MM.1S (cell line): ENCODE measurements at regions not wholly inside any gene's neighbourhood (a gene's known extent, or its start where the extent isn't known, plus 50 kb on each side); places are given as distances from the start of the nearest gene placed in this dataset.

Source experiments
- DNase-seq: peaks from one replicate; pipeline ENCODE4 v3.0.0-alpha.2; 2015
- H2AFZ ChIP-seq: fragments of 300-600 bp; sonication (generic); 2 replicates; pipeline ENCODE4 v1.6.0; 2016; ENCODE audit warnings: antibody characterized with exemption, low read length
- H3F3A ChIP-seq: fragments of 300-600 bp; sonication (generic); 2 replicates; pipeline ENCODE4 v1.6.1; 2016; ENCODE audit warnings: mild to moderate bottlenecking, antibody characterized with exemption, low read length, moderate library complexity, mixed read lengths; ENCODE audit not compliant: insufficient read depth
- H3K27ac ChIP-seq: fragments of 300-600 bp; sonication (generic); 2 replicates; pipeline ENCODE4 v1.5.1; 2016; ENCODE audit warnings: mild to moderate bottlenecking, low read length
- H3K27me3 ChIP-seq: fragments of 300-600 bp; sonication (generic); replicated peaks from 2 replicates; pipeline ENCODE4 v1.6.0; 2016; ENCODE audit warnings: low read length; ENCODE audit not compliant: insufficient read depth
- H3K36me3 ChIP-seq: fragments of 300-600 bp; sonication (generic); replicated peaks from 2 replicates; pipeline ENCODE4 v1.6.1; 2016; ENCODE audit warnings: mild to moderate bottlenecking, low read length, mixed read lengths; ENCODE audit not compliant: insufficient read depth
- H3K4me1 ChIP-seq: fragments of 300-600 bp; sonication (generic); 2 replicates; pipeline ENCODE4 v1.6.1; 2016; ENCODE audit warnings: low read length, mixed read lengths
- H3K4me2 ChIP-seq: fragments of 300-600 bp; sonication (generic); 2 replicates; pipeline ENCODE4 v1.6.0; 2016; ENCODE audit warnings: low read depth, low read length
- H3K4me3 ChIP-seq: fragments of 300-600 bp; sonication (generic); 2 replicates; pipeline ENCODE4 v1.5.1; 2016; ENCODE audit warnings: low read length, mixed read lengths
- H3K79me2 ChIP-seq: fragments of 300-600 bp; sonication (generic); 2 replicates; pipeline ENCODE4 v1.6.1; 2016; ENCODE audit warnings: mixed run types, low read length, mixed read lengths
- H3K9ac ChIP-seq: fragments of 300-600 bp; sonication (generic); 2 replicates; pipeline ENCODE4 v1.6.1; 2016; ENCODE audit warnings: low read length, mixed read lengths
- H3K9me2 ChIP-seq: fragments of 300-600 bp; sonication (generic); replicated peaks from 2 replicates; pipeline ENCODE4 v1.6.1; 2016; ENCODE audit warnings: mild to moderate bottlenecking, low read length, mixed read lengths; ENCODE audit not compliant: insufficient read depth
- H3K9me3 ChIP-seq: fragments of 300-600 bp; sonication (generic); replicated peaks from 2 replicates; pipeline ENCODE4 v1.6.1; 2016; ENCODE audit warnings: mild to moderate bottlenecking, low read length, mixed read lengths; ENCODE audit not compliant: insufficient read depth
- H4K20me1 ChIP-seq: fragments of 300-600 bp; sonication (generic); 2 replicates; pipeline ENCODE4 v1.6.1; 2016; ENCODE audit warnings: mild to moderate bottlenecking, low read length, moderate library complexity, mixed read lengths; ENCODE audit not compliant: insufficient read depth
- CTCF ChIP-seq: fragments of 300-600 bp; sonication (generic); IDR thresholded peaks from 2 replicates; pipeline ENCODE4 v1.5.1; 2016; ENCODE audit warnings: antibody characterized with exemption, low read length, mixed read lengths
- EZH2 ChIP-seq: fragments of 300-600 bp; sonication (generic); optimal IDR thresholded peaks from 2 replicates; pipeline ENCODE3; 2017; ENCODE audit warnings: low read depth, mild to moderate bottlenecking, antibody characterized with exemption, low read length, mixed read lengths
- EZH2phosphoT487 ChIP-seq: fragments of 300-600 bp; sonication (generic); IDR thresholded peaks from 2 replicates; pipeline ENCODE4 v1.6.1; 2018; ENCODE audit warnings: antibody characterized with exemption, low read length

GRCh38 chr3:163576314-163576713 lies 1502.0 kb downstream of the SI start:
- Histone ChIP-seq H3K79me2 (no peaks in the 10 kb centered on the region), H3K4me3 (no peak overlapping the region), H3K4me1 (no peaks in the 10 kb centered on the region), H3K9me3 (no peaks in the 10 kb centered on the region), H3K27me3 (no peaks in the 10 kb centered on the region), H3F3A (no peaks in the 10 kb centered on the region), H3K27ac (no peak overlapping the region), H3K9ac (no peak overlapping the region), H4K20me1 (no peaks in the 10 kb centered on the region), H3K36me3 (no peaks in the 10 kb centered on the region), H3K4me2 (no peak overlapping the region), H3K9me2 (no peaks in the 10 kb centered on the region), H2AFZ (no peak overlapping the region)
- TF ChIP-seq EZH2phosphoT487 = no peak
- TF ChIP-seq EZH2 = no peak
- TF ChIP-seq CTCF = no peak
- DNase-seq = no peak

DNA sequence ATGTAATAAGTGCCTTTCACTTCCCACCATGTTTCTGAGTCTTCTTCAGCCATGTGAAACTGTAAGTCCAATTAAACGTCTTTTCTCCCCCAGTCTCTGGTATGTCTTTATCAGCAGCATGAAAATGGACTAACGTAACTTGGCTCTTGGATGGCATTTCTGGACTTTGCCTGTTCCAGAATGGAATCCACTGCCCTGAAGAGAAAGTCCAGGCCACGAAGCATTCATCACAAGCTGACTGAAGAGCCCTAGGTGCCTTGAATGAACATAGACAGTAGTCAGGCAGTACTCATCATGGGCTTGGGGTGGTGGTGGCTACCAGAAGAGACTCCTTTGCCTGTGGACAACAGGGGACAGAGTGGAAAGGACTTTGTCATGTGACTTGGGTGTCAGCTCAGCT lies 1505.0 kb downstream of the SI start:
- H3F3A ChIP-seq = no peaks in the 10 kb centered on the region
- no peaks in the 10 kb centered on the region for H3K27me3 ChIP-seq
- H3K4me3 ChIP-seq = no peak overlapping the region
- H2AFZ ChIP-seq = no peak overlapping the region
- no peaks in the 10 kb centered on the region for H3K9me2 ChIP-seq
- no peak overlapping the region for H3K27ac ChIP-seq
- no peak for DNase-seq
- H3K9ac ChIP-seq = no peak overlapping the region
- no peaks in the 10 kb centered on the region for H4K20me1 ChIP-seq
- H3K4me2 ChIP-seq = no peak overlapping the region
- H3K4me1 ChIP-seq = no peaks in the 10 kb centered on the region
- H3K36me3 ChIP-seq = no peaks in the 10 kb centered on the region
- no peaks in the 10 kb centered on the region for H3K79me2 ChIP-seq
- TF ChIP-seq EZH2phosphoT487 = no peak
- TF ChIP-seq EZH2 = no peak
- no peak for TF ChIP-seq CTCF
- no peaks in the 10 kb centered on the region for H3K9me3 ChIP-seq

- TF ChIP-seq EZH2phosphoT487 (no peak), EZH2 (no peak), CTCF (no peak)
- Histone ChIP-seq H3K9ac (no peak overlapping the region), H3K27me3 (no peaks in the 10 kb centered on the region), H3K36me3 (no peaks in the 10 kb centered on the region), H3K4me3 (no peak overlapping the region), H3K9me2 (no peaks in the 10 kb centered on the region), H3K27ac (no peak overlapping the region), H3F3A (no peaks in the 10 kb centered on the region), H4K20me1 (no peaks in the 10 kb centered on the region), H3K4me2 (no peak overlapping the region), H3K9me3 (no peaks in the 10 kb centered on the region), H3K79me2 (no peaks in the 10 kb centered on the region), H3K4me1 (no peaks in the 10 kb centered on the region), H2AFZ (no peak overlapping the region)
- DNase-seq = no peak
Measured at GRCh38 chr3:163572856-163573255, 1505.4 kb downstream of the SI start.

GRCh38 chr3:163563485-163563884 lies 1514.8 kb downstream of the SI start:
- DNase-seq = no peak
- Histone ChIP-seq H4K20me1 (no peaks in the 10 kb centered on the region), H3F3A (no peaks in the 10 kb centered on the region), H3K36me3 (no peaks in the 10 kb centered on the region), H3K4me1 (no peaks in the 10 kb centered on the region), H3K27me3 (no peaks in the 10 kb centered on the region), H3K4me2 (no peak overlapping the region), H3K27ac (no peak overlapping the region), H3K9me2 (0 out of 2 replicates have a peak, but pooled peaks cover 2% of the 10 kb centered on the region), H2AFZ (no peak overlapping the region), H3K79me2 (no peaks in the 10 kb centered on the region), H3K9me3 (no peaks in the 10 kb centered on the region), H3K9ac (no peak overlapping the region), H3K4me3 (no peak overlapping the region)
- TF ChIP-seq CTCF = no peak
- TF ChIP-seq EZH2 = no peak
